NCI-H187 (cell line): ENCODE measurements at regions not wholly inside any gene's neighbourhood (a gene's known extent, or its start where the extent isn't known, plus 50 kb on each side); places are given as distances from the start of the nearest gene placed in this dataset.

Experiments used
- DNase-seq, 2 experiments: peaks; one replicate each; lab custom pipeline; 2025; lab: John Stamatoyannopoulos, UW

GRCh38 chr2:181305301-181306123 is 151.7 kb upstream of the ITGA4 start:
- peak; percentile 28 to 43 for DNase-seq

- no peak for DNase-seq
These were observed 150.4 kb upstream of the ITGA4 start for GRCh38 chr2:181306785-181307184.

GRCh38 chr2:181307203-181307991 is 149.8 kb upstream of the ITGA4 start:
- DNase-seq: no peak

GRCh38 chr2:181308766-181309515 is 148.2 kb upstream of the ITGA4 start:
- no peak for DNase-seq

GRCh38 chr2:181309586-181309985 is 147.6 kb upstream of the ITGA4 start:
- DNase-seq: no peak

- no peak for DNase-seq
These were observed 146.2 kb upstream of the ITGA4 start for GRCh38 chr2:181310967-181311366.

- DNase-seq: no peak
These were observed 145.3 kb upstream of the ITGA4 start for GRCh38 chr2:181311837-181312236.

- no peak for DNase-seq
These were observed 144.7 kb upstream of the ITGA4 start for GRCh38 chr2:181312515-181312927.

- no peak for DNase-seq
These were observed 143.3 kb upstream of the ITGA4 start for GRCh38 chr2:181313845-181314244.

GRCh38 chr2:181314551-181314950 is 142.6 kb upstream of the ITGA4 start:
- DNase-seq: no peak

GRCh38 chr2:181317511-181317910 is 139.7 kb upstream of the ITGA4 start:
- DNase-seq: no peak

- DNase-seq: no peak
These were observed 138.5 kb upstream of the ITGA4 start for GRCh38 chr2:181318504-181319280.

GRCh38 chr2:181319286-181319685 is 137.9 kb upstream of the ITGA4 start:
- no peak for DNase-seq

- no peak for DNase-seq
These were observed 136.5 kb upstream of the ITGA4 start for GRCh38 chr2:181320638-181321037.

GRCh38 chr2:181324912-181325311 is 132.3 kb upstream of the ITGA4 start:
- no peak for DNase-seq

GRCh38 chr2:181326661-181327060 is 130.5 kb upstream of the ITGA4 start:
- DNase-seq: no peak

- DNase-seq: no peak
These were observed 126.9 kb upstream of the ITGA4 start for GRCh38 chr2:181330286-181330685.

GRCh38 chr2:181332044-181332605 is 125.1 kb upstream of the ITGA4 start:
- DNase-seq: no peak

- DNase-seq: no peak
These were observed 122.9 kb upstream of the ITGA4 start for GRCh38 chr2:181334158-181334826.

- no peak for DNase-seq
These were observed 116.3 kb upstream of the ITGA4 start for GRCh38 chr2:181340891-181341290.
